PFSK-1 (cell line): ENCODE measurements at regions not wholly inside any gene's neighbourhood (a gene's known extent, or its start where the extent isn't known, plus 50 kb on each side); places are given as distances from the start of the nearest gene placed in this dataset.

Experiments used
- FOXP2 ChIP-seq: optimal IDR thresholded peaks from 2 replicates; pipeline ENCODE3; 2011; ENCODE audit warnings: borderline replicate concordance, control low read depth, inconsistent platforms; ENCODE audit not compliant: insufficient read depth; ENCODE audit errors: extremely low read length, extremely low read depth
- POLR2AphosphoS5 ChIP-seq: IDR thresholded peaks from 2 replicates; pipeline ENCODE4 v1.6.1; 2012; ENCODE audit warnings: low read depth, mild to moderate bottlenecking, control low read depth, low read length, moderate library complexity
- SIN3A ChIP-seq: IDR thresholded peaks from 2 replicates; pipeline ENCODE4 v1.6.1; 2012; ENCODE audit warnings: mild to moderate bottlenecking, low read length, moderate library complexity, borderline replicate concordance; ENCODE audit not compliant: insufficient read depth
- TAF1 ChIP-seq: IDR thresholded peaks from 2 replicates; pipeline ENCODE4 v1.6.1; 2012; ENCODE audit warnings: low read length, control low read depth, borderline replicate concordance; ENCODE audit not compliant: insufficient read depth
- TF ChIP-seq, protein P1 (sequence below), 2 experiments: IDR thresholded peaks; 2 replicates each; pipeline versions ENCODE4 v1.6.1 to v1.8.0; 2011 to 2012; ENCODE audit warnings: low read depth in 2 of 2, low read length in 2 of 2, control low read depth in 1 of 2, inconsistent platforms in 1 of 2, mild to moderate bottlenecking in 1 of 2, moderate library complexity in 1 of 2; ENCODE audit not compliant: insufficient read depth in 1 of 2

- no peak for TF ChIP-seq TAF1
- TF ChIP-seq, protein P1, sequence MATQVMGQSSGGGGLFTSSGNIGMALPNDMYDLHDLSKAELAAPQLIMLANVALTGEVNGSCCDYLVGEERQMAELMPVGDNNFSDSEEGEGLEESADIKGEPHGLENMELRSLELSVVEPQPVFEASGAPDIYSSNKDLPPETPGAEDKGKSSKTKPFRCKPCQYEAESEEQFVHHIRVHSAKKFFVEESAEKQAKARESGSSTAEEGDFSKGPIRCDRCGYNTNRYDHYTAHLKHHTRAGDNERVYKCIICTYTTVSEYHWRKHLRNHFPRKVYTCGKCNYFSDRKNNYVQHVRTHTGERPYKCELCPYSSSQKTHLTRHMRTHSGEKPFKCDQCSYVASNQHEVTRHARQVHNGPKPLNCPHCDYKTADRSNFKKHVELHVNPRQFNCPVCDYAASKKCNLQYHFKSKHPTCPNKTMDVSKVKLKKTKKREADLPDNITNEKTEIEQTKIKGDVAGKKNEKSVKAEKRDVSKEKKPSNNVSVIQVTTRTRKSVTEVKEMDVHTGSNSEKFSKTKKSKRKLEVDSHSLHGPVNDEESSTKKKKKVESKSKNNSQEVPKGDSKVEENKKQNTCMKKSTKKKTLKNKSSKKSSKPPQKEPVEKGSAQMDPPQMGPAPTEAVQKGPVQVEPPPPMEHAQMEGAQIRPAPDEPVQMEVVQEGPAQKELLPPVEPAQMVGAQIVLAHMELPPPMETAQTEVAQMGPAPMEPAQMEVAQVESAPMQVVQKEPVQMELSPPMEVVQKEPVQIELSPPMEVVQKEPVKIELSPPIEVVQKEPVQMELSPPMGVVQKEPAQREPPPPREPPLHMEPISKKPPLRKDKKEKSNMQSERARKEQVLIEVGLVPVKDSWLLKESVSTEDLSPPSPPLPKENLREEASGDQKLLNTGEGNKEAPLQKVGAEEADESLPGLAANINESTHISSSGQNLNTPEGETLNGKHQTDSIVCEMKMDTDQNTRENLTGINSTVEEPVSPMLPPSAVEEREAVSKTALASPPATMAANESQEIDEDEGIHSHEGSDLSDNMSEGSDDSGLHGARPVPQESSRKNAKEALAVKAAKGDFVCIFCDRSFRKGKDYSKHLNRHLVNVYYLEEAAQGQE (IDR thresholded peaks at IDR 0.05; ENCODE audit: insufficient read depth in 1 of 2, low read depth in 2 of 2, low read length in 2 of 2): no peak
- no peak for TF ChIP-seq POLR2AphosphoS5
- TF ChIP-seq SIN3A: no peak
- TF ChIP-seq FOXP2: no peak
Observed at GRCh38 chr1:4564051-4564450, 90.4 kb upstream of the AJAP1 start.

DNA sequence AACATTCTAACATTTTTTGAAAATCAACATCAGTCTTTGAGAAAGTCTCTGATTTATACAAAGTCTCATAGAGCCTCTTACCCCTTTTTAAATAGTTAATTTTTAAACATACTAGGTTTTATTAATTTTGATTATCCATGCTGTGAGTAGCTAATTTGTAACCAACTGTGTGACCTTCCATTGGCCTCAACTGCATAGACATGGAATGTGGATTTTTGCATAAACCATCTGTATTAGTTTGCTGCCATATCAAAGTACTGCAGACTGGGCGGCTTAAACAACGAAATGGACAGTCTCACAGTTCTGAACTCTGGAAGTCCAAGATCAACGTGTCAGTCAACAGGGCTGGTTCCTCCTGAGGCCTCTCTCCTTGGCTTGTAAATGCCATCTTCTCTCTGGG is 89.2 kb upstream of the AJAP1 start:
- TF ChIP-seq, protein P1 (IDR thresholded peaks at IDR 0.05; ENCODE audit: insufficient read depth in 1 of 2, low read depth in 2 of 2, low read length in 2 of 2): no peak
- no peak for TF ChIP-seq SIN3A
- no peak for TF ChIP-seq FOXP2
- TF ChIP-seq POLR2AphosphoS5: no peak
- no peak for TF ChIP-seq TAF1

DNA sequence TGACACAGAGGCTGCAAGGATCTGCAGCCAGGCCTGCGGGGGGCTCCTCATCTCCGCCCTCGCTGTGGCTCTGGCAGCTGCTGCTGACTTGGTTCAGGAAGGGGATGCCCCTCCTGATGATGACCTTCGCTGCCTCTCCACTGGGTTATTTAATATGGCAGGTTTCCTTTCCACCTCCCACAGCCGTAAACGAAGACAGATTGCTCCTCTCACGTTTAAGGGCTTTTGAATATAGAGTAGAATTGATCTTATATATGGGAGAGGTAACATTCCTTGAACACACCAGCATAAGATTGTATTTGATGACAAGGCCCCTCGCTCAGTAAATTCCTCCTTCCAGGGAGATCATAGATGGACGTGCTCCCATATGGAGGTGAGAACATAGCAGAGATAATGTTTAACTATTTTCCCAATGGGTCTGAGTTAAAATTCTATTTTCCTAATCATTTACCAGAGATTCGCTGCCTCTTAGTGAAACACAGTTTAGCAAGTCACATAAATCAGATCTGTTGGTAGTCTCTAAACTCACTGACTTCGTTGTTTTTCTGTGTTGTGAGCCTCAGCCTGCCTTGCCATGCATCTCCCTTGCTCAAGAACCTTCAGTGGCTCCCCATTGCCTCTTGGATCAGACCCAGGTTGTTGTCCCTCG is 88.5 kb upstream of the AJAP1 start:
- TF ChIP-seq, protein P1 (IDR thresholded peaks at IDR 0.05; ENCODE audit: insufficient read depth in 1 of 2, low read depth in 2 of 2, low read length in 2 of 2): no peak
- TF ChIP-seq POLR2AphosphoS5: no peak
- no peak for TF ChIP-seq FOXP2
- TF ChIP-seq SIN3A: no peak
- no peak for TF ChIP-seq TAF1

GRCh38 chr1:4571263-4571662 is 83.1 kb upstream of the AJAP1 start:
- TF ChIP-seq TAF1 (no peak), SIN3A (no peak), POLR2AphosphoS5 (no peak), FOXP2 (no peak)
- TF ChIP-seq, protein P1 (IDR thresholded peaks at IDR 0.05; ENCODE audit: insufficient read depth in 1 of 2, low read depth in 2 of 2, low read length in 2 of 2): no peak
